ENCODE measurements at regions not wholly inside any gene's neighbourhood (a gene's known extent, or its start where the extent isn't known, plus 50 kb on each side); places are given as distances from the start of the nearest gene placed in this dataset.

GRCh38 chrX:67949270-67949669 is 405.4 kb downstream of the AR start:
- H3K4ac ChIP-seq (ENCODE audit: low read depth, low read length), result no peak overlapping the region
- no peak overlapping the region for H4K5ac ChIP-seq (ENCODE audit: low read length)
- no peak for DNase-seq

DNA sequence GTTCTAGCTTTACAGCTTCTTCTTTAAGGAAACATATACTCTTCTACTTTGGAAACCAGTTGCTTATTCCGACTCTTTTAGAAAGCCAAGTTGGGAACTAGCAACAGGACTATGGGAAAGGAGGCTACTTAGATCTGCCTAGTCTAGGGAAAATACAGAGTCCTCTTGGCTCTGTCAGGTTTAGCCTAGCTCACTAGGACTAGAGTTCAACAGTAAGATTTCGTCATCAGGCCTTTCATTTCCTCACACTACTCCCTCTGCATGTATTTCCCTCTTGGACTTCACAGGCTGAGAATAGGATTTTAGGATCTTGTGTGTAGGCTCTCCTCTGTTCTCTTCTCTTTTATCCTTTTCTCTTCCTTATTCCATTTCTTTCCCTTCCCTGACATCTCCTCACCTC is 409.8 kb downstream of the AR start:
- Histone ChIP-seq H3K4me2 (ENCODE audit: low read length) (no peak overlapping the region), H3K4ac (ENCODE audit: low read depth, low read length) (no peak overlapping the region), H3K79me2 (ENCODE audit: control insufficient read depth, insufficient read depth, low read length) (no peaks in the 10 kb centered on the region), H3K27me3 (ENCODE audit: insufficient read depth, low read length, poor library complexity) (no peaks in the 10 kb centered on the region), H2BK120ac (ENCODE audit: low read depth, low read length) (no peak overlapping the region), H3K4me1 (ENCODE audit: control insufficient read depth, low read depth, low read length) (no peaks in the 10 kb centered on the region), H3K4me3 (ENCODE audit: low read length) (no peak overlapping the region), H3K18ac (ENCODE audit: low read length) (no peak overlapping the region), H4K8ac (ENCODE audit: low read depth, low read length) (no peak overlapping the region), H2AK5ac (ENCODE audit: low read length) (no peak overlapping the region), H3K56ac (ENCODE audit: low read length) (no peak overlapping the region), H2BK5ac (ENCODE audit: low read length) (no peak overlapping the region), H3K27ac (ENCODE audit: low read depth, low read length) (no peak overlapping the region), H2BK15ac (replicated peaks; ENCODE audit: low read depth) (no peak overlapping the region), H3K9ac (ENCODE audit: low read length) (no peak overlapping the region), H3K23ac (ENCODE audit: low read length) (no peak overlapping the region), H3K36me3 (ENCODE audit: control insufficient read depth, insufficient read depth, low read length) (no peaks in the 10 kb centered on the region), H3K79me1 (ENCODE audit: low read length) (no peaks in the 10 kb centered on the region), H4K5ac (ENCODE audit: low read length) (no peak overlapping the region)
- WGBS (ENCODE audit: extremely low coverage, insufficient coverage, low lambda C conversion rate), result no CpG with 5 or more reads among the region's 2 CpGs
- no peak for DNase-seq

More at GRCh38 chrX:67949270-67949669, 405.4 kb downstream of the AR start:
- Histone ChIP-seq H2BK120ac (ENCODE audit: low read depth, low read length) (no peak overlapping the region), H4K8ac (ENCODE audit: low read depth, low read length) (no peak overlapping the region), H3K56ac (ENCODE audit: low read length) (no peak overlapping the region), H3K18ac (ENCODE audit: low read length) (no peak overlapping the region), H3K79me2 (ENCODE audit: control insufficient read depth, insufficient read depth, low read length) (no peaks in the 10 kb centered on the region), H3K9ac (ENCODE audit: low read length) (no peak overlapping the region), H3K23ac (ENCODE audit: low read length) (no peak overlapping the region), H2BK15ac (replicated peaks; ENCODE audit: low read depth) (no peak overlapping the region), H3K4me2 (ENCODE audit: low read length) (no peak overlapping the region), H3K27ac (ENCODE audit: low read depth, low read length) (no peak overlapping the region), H3K79me1 (ENCODE audit: low read length) (no peaks in the 10 kb centered on the region), H3K4me1 (ENCODE audit: control insufficient read depth, low read depth, low read length) (no peaks in the 10 kb centered on the region), H3K27me3 (ENCODE audit: insufficient read depth, low read length, poor library complexity) (no peaks in the 10 kb centered on the region), H2BK5ac (ENCODE audit: low read length) (no peak overlapping the region), H3K36me3 (ENCODE audit: control insufficient read depth, insufficient read depth, low read length) (no peaks in the 10 kb centered on the region), H3K4me3 (ENCODE audit: low read length) (no peak overlapping the region), H2AK5ac (ENCODE audit: low read length) (no peak overlapping the region)
- WGBS (ENCODE audit: extremely low coverage, insufficient coverage, low lambda C conversion rate), result no CpG with 5 or more reads among the region's 4 CpGs

GRCh38 chrX:67961516-67961915 is 417.7 kb downstream of the AR start:
- no peak overlapping the region for H3K4me3 ChIP-seq (ENCODE audit: low read length)
- H3K4ac ChIP-seq (ENCODE audit: low read depth, low read length), result no peak overlapping the region
- H3K79me1 ChIP-seq (ENCODE audit: low read length), result no peaks in the 10 kb centered on the region
- H3K4me1 ChIP-seq (ENCODE audit: control insufficient read depth, low read depth, low read length), result no peaks in the 10 kb centered on the region
- DNase-seq, result no peak
- H4K8ac ChIP-seq (ENCODE audit: low read depth, low read length), result no peak overlapping the region
- no peak overlapping the region for H3K18ac ChIP-seq (ENCODE audit: low read length)
- no peak overlapping the region for H4K5ac ChIP-seq (ENCODE audit: low read length)
- H2BK120ac ChIP-seq (ENCODE audit: low read depth, low read length), result no peak overlapping the region
- H3K27me3 ChIP-seq (ENCODE audit: insufficient read depth, low read length, poor library complexity), result no peaks in the 10 kb centered on the region
- no CpG with 5 or more reads among the region's 3 CpGs for WGBS (ENCODE audit: extremely low coverage, insufficient coverage, low lambda C conversion rate)
- no peak overlapping the region for H3K27ac ChIP-seq (ENCODE audit: low read depth, low read length)
- H3K79me2 ChIP-seq (ENCODE audit: control insufficient read depth, insufficient read depth, low read length), result no peaks in the 10 kb centered on the region
- H3K36me3 ChIP-seq (ENCODE audit: control insufficient read depth, insufficient read depth, low read length), result no peaks in the 10 kb centered on the region
- H3K56ac ChIP-seq (ENCODE audit: low read length), result no peak overlapping the region
- H2BK5ac ChIP-seq (ENCODE audit: low read length), result no peak overlapping the region
- no peak overlapping the region for H2BK15ac ChIP-seq (replicated peaks; ENCODE audit: low read depth)
- H3K4me2 ChIP-seq (ENCODE audit: low read length), result no peak overlapping the region
- no peak overlapping the region for H2AK5ac ChIP-seq (ENCODE audit: low read length)
- H3K9ac ChIP-seq (ENCODE audit: low read length), result no peak overlapping the region
- H3K23ac ChIP-seq (ENCODE audit: low read length), result no peak overlapping the region
